NCI-H1694 (cell line): ENCODE measurements at regions not wholly inside any gene's neighbourhood (a gene's known extent, or its start where the extent isn't known, plus 50 kb on each side); places are given as distances from the start of the nearest gene placed in this dataset.

Experiments
- DNase-seq: peaks from one replicate; lab custom pipeline; 2025; lab: John Stamatoyannopoulos, UW

DNA sequence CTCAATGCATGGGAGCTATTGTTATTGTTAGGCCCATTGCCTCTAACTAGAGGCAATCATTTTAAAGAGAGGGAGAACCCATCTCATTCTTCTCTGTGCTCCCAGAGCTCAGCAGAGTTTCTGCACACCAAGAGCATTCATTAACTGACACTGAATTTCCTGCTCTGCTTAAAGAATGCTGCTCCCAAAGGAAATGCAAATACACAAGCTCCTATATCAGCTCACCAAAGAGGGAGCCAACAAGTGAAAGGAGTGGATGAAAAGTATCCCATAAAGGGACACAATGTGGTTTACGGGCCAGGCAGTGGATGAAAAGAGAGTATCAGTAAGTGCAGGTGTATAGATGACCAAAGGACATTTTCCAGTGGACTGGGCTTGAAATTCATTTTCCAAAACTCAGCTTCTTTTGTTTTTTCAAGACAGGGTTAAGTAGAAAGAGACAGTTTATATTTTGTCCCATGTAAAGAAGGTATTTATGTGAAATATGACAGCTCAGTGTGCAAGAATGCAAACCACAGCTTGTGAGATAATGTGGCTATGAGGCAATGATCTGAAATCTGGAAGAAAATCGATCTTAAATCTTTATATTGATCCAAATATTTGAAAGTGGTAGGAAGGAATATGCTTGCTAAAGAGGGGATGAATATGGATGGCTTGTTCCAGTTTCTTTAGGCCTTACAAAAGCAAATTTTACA, 207.7 kb upstream of the CAMK1G start:
- DNase-seq: no peak

- no peak for DNase-seq
Measured at GRCh38 chr1:209376774-209377173, 206.7 kb upstream of the CAMK1G start.

- DNase-seq: no peak
Measured at GRCh38 chr1:209377995-209378394, 205.5 kb upstream of the CAMK1G start.

GRCh38 chr1:209379280-209379679, 204.2 kb upstream of the CAMK1G start:
- no peak for DNase-seq

DNA sequence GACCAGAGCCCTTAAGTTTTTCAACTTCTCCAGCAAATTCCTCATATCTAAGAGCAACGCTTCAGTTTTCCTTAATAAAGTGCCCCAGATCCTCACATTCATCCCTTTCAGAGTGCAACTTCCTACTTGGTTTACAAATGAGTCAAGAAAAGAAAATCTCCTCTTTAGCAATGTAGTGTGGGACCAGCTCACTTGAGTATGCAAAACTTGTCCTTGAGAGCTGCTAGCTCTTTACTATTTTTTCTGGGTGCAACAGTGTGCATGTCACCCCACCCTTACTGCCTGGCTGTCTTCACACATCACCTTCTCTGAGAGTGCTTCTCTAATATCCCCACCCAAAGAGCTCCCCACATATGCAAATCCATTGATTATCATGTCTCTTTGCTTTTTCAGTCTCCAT, 203.1 kb upstream of the CAMK1G start:
- no peak for DNase-seq

DNA sequence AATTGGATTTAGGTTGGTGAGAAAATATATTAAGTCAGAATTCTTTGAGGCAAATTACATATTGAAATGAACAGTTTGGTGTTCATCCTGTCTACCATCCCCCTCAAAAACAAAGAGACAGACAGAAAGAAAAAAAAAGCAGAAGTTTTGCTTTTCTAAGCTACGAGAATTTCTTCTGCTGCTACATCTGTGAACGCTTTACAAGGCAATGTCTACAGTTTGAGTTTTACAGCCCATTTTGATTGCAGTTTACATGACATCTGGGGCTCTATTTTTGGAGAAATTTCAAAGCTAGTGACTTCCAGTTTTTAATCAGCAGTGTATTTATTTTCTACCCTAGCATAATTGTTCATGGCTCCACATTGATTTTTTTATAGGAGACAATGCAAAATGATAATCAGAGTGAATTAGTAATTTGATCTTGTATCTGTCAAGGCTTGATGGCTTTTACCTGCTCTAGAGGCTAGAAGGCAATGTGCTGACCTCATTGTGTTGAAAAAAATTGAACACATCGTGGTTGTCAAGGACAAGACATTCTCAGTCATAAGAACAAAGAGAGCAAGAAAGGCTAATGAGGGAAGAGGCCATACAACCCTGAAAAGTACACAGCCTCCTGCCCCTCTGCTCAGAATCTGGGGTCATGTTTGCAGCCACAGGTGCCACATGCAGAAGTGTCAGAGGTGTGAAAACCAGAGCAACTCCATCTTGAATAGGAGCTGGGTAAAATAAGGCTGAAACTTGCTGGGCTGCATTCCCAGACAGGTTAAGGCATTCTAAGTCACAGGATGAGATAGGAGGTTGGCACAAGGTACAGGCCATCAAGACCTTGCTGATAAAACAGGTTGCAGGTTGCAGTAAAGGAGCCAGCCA, 201.0 kb upstream of the CAMK1G start:
- no peak for DNase-seq

DNA sequence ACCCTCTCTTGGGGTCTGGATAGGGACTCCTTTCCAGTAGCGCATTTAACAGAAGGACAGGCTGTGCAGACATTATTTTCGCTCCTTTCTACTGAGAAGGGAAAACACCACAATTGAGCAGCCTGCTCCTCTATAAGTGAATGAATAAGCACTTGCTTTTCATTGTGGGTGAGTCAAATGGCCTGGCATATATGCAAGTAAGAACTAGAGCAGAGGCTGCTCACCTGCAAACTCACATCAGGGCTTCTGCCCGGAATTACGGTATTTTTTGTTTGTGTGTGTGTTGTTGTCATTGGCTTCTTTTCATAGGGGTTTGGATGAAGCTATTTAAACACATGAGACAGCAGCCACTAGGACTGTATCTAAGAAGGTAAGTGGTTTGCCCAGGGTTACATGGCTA, 200.1 kb upstream of the CAMK1G start:
- no peak for DNase-seq

GRCh38 chr1:209383907-209384709, 199.4 kb upstream of the CAMK1G start:
- no peak for DNase-seq

- no peak for DNase-seq
Measured at GRCh38 chr1:209384710-209385550, 198.6 kb upstream of the CAMK1G start.

DNA sequence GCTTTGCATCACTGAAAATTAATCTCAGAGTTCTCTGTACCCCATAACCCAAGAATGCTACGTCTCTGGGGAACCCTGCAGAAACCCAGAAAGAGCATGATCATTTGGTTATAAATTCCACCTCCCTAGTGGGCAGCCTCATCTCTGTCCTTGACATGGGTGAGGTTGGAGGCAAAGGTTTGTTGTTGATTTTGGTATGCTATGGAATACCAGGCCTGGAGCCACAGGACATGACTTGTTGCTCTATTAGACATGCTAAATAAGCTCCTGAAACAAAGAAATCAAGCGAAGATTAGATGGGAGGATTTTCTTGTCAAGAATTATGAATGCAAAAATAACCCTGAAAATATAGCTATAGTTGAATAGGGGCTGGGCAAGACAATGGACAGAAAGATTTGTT, 197.4 kb upstream of the CAMK1G start:
- DNase-seq: no peak

DNA sequence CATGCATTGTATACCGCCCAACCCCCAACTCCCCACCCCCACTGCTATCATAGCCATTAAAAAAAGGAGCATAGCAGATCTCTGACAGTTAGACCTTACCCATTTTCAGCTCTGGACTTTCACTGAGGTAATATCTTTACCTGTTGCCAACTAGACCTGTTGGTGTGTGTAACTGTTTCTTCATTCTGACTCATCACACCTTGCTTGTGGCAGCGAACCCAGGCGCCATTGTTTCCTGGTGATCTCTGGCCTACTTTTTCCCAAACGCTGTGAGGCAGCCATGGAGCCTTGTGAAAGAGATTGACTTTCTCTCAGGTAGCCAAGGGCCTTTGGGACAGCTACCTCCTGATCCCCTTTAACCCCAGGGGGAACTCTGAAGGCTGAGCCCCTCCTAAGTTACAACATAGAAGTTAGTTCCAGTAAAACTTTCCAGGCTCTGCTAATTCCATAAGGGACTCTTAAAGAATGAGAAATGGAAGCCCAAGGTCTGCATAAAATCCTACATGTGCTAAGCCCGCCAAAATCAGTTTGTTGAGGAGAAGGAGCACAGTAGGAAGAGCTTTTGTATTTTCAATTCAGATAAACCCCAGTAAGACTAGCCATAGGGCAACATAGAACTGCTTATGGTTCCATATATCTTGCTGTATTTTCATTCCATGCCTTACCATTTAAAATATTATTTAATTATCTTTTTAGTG, 196.1 kb upstream of the CAMK1G start:
- DNase-seq: no peak

- DNase-seq: no peak
Measured at GRCh38 chr1:209387969-209388329, 195.6 kb upstream of the CAMK1G start.

- no peak for DNase-seq
Measured at GRCh38 chr1:209388358-209388757, 195.2 kb upstream of the CAMK1G start.

DNA sequence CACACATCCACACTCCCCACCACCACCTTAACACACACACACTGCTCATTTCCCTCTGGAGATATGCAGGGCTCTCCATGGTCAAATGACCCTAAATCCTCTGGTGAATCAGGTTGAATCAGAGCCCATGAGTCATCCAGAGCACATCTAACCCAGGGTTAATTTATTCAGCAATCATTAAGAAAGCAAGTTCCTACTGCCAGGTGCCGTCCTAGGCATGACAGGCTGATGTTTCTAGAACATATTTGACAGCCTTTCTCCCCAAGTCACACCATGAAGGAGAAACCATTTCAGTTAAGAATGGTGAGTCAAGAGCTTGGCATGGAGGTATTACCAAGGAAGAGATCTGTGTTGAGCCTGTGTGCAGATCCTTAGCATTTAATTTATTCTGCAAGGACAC, 194.3 kb upstream of the CAMK1G start:
- DNase-seq: no peak

- DNase-seq: no peak
Measured at GRCh38 chr1:209389975-209390374, 193.5 kb upstream of the CAMK1G start.

- no peak for DNase-seq
Measured at GRCh38 chr1:209390764-209391163, 192.8 kb upstream of the CAMK1G start.

DNA sequence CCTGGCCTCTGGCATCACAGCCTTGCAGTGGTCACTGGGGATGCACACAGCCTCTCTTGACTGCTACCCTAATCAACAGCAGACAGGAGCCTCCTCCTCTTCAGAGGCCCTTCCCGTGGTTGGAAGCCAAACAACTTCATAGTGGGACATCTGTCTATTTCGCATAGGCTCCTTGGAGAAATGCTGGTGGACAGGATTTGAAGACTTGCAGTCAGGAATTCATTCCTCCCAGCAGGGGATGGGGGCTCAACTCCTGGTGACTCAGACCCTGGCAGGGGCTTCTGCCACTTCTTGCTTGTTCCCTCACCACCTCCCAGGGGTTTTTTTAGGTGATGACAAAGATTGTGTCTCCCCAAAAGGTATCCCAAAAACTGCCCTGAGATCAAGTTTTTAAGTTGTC, 191.7 kb upstream of the CAMK1G start:
- no peak for DNase-seq

- DNase-seq: no peak
Measured at GRCh38 chr1:209395169-209395568, 188.3 kb upstream of the CAMK1G start.

GRCh38 chr1:209397371-209397770, 186.1 kb upstream of the CAMK1G start:
- no peak for DNase-seq

DNA sequence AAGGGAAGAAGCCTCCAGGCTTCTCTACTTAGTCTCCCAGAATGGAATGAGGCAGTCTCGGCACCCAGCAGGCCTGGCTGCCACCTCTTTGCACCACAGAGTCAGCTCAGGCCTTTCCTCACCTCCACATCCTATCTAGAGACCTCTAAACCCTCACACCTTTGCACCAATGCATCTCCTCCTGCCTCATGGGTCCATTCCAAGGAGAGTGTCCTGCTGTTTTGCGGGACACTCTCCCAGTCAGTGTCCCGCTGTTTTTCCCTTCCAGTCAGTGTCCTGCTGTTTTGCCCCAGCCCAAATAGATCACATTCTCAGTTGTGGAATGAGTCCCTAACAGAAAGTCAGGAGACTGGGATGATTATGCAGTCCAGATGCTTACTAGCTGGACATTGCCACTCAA, 185.6 kb upstream of the CAMK1G start:
- no peak for DNase-seq

GRCh38 chr1:209398313-209398991, 185.1 kb upstream of the CAMK1G start:
- DNase-seq: no peak
